Activated naive CD4-positive, alpha-beta T cell treated with Interleukin-2 at 50 U/mL for 16 hours (primary cell): ENCODE measurements at regions not wholly inside any gene's neighbourhood (a gene's known extent, or its start where the extent isn't known, plus 50 kb on each side); places are given as distances from the start of the nearest gene placed in this dataset.
"Not testable (repeated sequence)": the region's sequence is repeated elsewhere in the genome, so short reads cannot be mapped to it uniquely, and the experiment has no call there.

Experiments
- DNase-seq: peaks from one replicate; pipeline ENCODE4 v3.0.0-alpha.2; 2020

DNA sequence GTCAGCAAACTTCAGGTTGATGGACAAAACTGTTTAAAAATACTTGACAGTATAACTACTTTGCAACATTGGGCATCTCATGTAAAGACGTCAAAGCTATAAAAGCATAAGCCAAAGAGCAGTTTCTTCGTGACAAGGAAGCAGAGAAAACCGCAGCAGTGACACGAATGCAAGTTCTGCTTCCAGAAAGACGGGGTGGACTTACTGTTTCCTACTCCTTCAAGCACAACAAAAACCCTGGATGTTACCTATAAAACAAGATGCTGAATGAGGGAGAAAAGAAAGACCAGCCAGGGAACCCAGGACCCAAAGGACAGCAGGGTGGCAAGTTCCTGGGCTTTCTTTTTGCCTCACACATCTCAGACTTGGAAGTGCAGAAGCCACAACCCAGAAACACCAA is 98.0 kb downstream of the DLL1 start:
- no peak for DNase-seq

- not testable (repeated sequence) for DNase-seq
These were observed 98.8 kb downstream of the DLL1 start for GRCh38 chr6:170192101-170192500.

- no peak for DNase-seq
These were observed 100.8 kb downstream of the DLL1 start for GRCh38 chr6:170190046-170190445.

- no peak for DNase-seq
These were observed 101.6 kb downstream of the DLL1 start for GRCh38 chr6:170189236-170189635.

DNA sequence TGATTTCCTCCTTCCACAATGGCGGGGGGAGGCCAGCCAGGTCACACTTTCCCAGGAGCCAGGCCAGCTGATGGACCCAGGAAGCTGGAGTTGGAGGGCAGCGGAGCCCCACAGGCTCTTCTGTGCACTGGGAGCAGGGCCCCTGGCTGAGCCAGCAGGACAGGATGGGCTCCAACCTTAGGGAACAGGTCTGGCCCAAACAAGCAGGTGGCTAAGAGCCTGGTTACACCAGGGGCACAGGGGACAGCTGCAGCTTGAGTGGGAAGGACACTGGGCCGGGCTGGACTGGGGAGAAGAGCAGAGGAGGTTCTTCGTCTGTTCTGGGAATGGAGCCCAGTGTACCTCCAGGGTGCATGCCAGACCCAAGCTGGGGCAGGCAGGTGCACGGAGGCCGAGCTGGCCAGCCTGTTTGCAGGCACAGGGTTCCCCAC is 102.3 kb downstream of the DLL1 start:
- no peak for DNase-seq

DNA sequence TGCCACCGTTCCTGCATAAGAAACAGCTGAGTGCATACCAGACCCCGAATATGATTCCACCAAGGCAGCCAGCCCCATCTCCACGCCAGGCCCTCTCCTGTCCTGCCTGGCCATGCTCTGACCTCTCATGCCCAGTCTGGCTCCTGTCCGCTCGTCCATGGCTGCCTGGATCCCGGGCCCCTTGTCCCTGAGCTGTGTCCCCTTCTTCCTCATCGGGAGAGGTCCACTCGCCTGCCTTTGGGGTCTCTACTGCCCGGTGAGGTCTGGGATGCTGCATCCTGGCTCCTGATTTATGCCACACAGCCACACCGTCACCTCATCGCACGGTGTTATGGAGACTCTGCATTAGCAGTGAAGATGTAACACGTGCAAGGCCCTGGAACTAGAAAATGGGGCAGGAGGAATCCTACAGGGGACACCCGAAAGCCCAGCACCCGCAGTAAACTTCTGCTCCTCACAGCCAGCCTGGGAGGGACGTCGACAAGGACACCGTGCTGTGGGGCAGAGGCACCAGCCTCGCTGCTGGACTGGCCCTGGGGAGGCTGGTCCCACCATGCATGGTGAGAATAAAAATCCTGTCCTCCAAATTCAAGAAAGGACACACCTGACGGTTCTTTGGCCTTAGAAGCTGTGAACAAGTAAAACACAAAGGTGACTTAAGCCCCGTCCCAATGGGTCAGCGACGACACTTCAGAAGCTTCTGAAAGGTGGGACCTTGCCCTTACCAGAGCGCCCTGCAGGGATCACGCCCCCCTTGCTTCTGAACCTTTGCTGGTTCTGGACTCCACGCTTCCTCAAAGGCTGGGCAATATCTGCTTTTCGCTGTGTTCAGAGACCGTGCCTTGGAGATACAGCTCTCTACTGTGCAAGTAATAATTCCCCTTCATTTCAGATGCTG is 103.0 kb downstream of the DLL1 start:
- no peak for DNase-seq

GRCh38 chr6:170186941-170187668 is 103.8 kb downstream of the DLL1 start:
- no peak for DNase-seq

GRCh38 chr6:170186006-170186935 is 104.6 kb downstream of the DLL1 start:
- DNase-seq = no peak

DNA sequence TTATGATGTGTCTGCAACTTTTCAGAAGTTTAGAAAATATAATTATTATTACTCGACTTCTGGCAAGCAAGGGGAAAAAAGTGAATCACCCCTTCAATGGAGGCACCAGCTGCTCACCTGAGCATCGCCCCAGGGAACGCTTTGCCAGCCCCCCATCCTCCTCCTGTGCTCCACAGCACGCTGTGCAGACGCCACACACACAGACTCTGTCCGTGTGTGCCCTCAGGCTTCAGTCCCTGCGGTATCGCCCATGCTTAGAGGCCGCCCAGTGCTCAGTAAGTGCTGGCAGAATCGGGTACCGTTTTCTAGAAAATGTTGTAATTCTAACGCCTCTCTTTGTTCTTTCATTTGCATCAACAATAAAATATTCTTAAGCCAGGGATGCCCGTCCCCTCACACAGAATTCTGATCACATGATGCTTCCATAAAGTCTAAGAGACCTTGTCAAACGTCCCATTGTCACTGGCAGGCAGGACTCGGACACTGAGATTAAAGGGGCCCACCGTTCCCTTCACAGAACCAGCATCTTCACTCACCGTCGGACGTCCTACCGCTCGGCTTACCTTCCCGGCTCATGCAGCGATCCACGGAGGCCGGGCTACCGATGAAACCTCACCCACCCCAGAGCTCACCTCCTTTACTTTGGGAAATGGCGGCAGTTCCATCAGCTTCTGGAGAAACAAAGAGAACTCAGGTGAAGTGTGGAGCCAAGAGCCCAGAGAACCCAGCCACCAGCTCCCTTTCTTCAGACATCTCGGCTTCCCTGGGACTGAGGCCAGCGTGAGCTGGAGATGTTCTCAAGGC is 105.5 kb downstream of the DLL1 start:
- DNase-seq = no peak

- DNase-seq = no peak
These were observed 106.6 kb downstream of the DLL1 start for GRCh38 chr6:170184316-170184715.

DNA sequence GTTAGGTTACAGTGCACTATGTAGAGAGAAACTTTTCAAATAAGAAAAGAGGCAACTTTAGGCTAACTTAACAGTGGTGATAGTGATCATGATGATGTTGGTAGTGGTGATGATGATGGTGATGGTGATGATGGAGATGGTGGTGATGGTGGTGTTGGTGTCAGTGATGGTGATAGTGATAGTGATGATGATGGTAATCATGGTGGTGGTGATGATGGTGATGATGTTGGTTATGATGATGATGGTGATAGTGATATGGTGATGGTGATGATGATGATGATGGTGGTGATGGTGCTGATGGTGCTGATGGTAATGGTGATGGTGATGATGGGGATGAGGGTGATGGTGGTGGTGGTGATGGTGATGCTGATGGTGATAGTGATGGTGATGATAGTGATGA is 107.4 kb downstream of the DLL1 start:
- no peak for DNase-seq

DNA sequence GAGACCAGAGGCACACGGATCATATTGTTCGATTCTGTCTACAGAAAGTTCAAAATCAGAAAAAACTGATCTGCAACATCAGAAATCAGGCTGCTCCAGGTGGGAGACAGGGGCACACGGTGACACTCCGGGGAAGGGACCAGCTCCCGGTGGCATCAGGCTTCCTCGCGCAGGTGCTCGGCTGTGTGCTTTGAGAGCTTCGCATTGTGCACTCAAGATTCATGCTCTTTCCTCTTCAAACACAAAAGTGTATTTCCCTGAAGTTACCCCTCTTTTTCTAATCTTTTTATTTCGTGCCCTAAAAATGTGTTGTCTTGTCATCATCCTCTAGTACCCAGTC is 108.1 kb downstream of the DLL1 start:
- no peak for DNase-seq

- no peak for DNase-seq
These were observed 108.6 kb downstream of the DLL1 start for GRCh38 chr6:170182093-170182780.

DNA sequence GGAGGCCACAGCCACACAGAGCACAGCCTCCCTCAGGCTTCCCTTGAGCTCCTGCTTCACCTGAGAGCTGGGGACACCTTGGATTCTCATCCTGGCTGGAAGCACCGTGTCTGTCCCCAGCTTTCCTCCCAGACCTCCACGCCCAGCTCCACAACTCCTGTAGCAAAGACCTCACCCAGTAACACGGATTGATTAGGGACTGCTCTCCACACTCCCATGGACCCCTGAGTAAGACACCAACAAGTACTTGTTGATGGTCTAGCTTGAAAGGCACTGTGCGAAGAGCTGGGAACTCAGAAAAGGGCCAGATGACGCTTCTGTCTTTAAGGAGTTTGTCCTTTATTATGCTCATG is 109.6 kb downstream of the DLL1 start:
- no peak for DNase-seq

DNA sequence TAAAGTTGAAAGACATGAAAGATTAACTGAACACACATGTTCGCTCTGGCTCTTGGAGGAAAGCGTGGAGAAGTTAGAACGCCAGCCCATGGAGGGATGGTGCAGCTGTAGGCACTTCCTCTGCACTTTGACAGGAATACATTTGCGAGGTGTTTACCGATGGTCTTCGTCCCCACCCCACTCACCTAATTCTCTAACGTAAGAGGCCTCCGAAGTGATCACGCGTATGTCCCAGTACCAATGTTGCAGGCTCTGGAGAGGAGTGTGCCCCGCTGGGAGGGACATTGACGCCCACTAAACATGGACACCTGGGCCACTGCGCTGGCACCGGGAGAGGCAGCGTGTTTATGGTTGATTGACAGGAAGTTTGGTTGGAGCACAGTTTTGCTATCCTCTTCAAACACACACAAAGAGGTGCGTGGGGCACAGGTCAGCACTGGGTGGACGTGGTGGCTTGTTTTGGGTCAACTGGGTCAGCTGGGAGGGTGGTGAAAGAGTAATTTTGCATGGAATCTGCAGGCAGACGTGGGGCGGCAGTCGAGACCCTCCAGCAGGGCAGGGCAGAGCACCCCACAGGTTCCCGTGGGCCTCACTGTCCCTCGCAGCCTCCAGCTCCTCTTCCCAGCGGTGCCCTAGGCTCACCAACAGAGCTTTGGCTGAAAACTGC is 110.1 kb downstream of the DLL1 start:
- DNase-seq = no peak

- no peak for DNase-seq
These were observed 111.1 kb downstream of the DLL1 start for GRCh38 chr6:170179616-170180324.

- DNase-seq = no peak
These were observed 112.1 kb downstream of the DLL1 start for GRCh38 chr6:170178561-170179477.

DNA sequence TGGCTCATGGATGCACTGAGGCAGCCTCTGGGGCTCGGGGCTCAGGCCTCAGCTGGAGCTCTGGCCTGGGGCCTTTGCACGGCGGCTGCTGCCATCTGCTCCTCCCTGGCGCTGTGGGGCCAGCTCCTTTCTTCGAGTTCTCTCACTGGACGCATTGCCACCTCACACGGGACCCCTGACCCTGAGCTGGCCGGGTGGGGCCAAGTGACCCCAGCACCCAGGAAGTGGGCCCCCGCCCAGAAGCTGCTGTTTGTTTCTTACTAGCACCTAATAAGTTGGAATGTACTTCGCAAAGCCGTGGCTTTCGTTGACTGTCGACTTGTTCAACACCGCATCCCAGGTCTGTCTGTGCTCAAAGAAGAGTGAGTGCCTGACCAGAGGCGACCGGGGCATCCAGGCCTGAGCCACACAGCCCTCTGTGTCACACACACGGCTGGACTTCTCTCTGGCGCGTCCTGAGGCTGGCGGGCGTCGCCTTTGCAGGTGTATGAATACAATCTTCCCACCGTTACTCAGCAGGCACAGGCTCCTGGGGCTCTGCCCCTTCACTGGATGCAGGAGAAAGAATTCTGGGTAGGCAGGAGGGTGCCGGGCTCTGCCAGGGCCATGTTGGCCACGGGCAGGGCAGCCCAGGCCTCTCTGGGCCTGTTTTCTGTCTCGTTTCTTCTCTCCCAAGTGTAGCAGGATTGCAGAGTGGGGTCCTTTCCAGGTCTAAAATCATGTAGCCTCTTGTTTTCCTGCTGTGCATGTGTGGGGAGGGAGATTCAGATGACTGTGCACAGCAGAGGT is 112.9 kb downstream of the DLL1 start:
- DNase-seq = no peak
